DMS53 treated with DMSO at 0.1 percent for 48 hours (cell line): ENCODE measurements at regions not wholly inside any gene's neighbourhood (a gene's known extent, or its start where the extent isn't known, plus 50 kb on each side); places are given as distances from the start of the nearest gene placed in this dataset.
A peak's percentile ranks its signal among the peaks of the same experiment; 100 is the strongest.
"Not testable (repeated sequence)": the region's sequence is repeated elsewhere in the genome, so short reads cannot be mapped to it uniquely, and the experiment has no call there.

ENCODE experiments used
- DNase-seq: peaks from one replicate; lab custom pipeline; 2025; ENCODE audit not compliant: unreplicated experiment; lab: John Stamatoyannopoulos, UW

- DNase-seq = peak; percentile 24
Measured at GRCh38 chr9:24698881-24699518, 153.3 kb upstream of the IZUMO3 start.

GRCh38 chr9:24672336-24672735 is 126.6 kb upstream of the IZUMO3 start:
- DNase-seq = no peak

GRCh38 chr9:24657387-24657786 is 111.7 kb upstream of the IZUMO3 start:
- no peak for DNase-seq

- no peak for DNase-seq
Measured at GRCh38 chr9:24652181-24652580, 106.5 kb upstream of the IZUMO3 start.

GRCh38 chr9:24628809-24629208 is 83.1 kb upstream of the IZUMO3 start:
- not testable (repeated sequence) for DNase-seq

GRCh38 chr9:24625097-24625496 is 79.4 kb upstream of the IZUMO3 start:
- DNase-seq = no peak

- no peak for DNase-seq
Measured at GRCh38 chr9:24624481-24624880, 78.8 kb upstream of the IZUMO3 start.

- no peak for DNase-seq
Measured at GRCh38 chr9:24620741-24621140, 75.0 kb upstream of the IZUMO3 start.

- DNase-seq = peak; percentile 43
Measured at GRCh38 chr9:24616863-24617262, 71.2 kb upstream of the IZUMO3 start.

- DNase-seq = no peak
Measured at GRCh38 chr9:24614070-24614469, 68.4 kb upstream of the IZUMO3 start.

- no peak for DNase-seq
Measured at GRCh38 chr9:24608599-24608998, 62.9 kb upstream of the IZUMO3 start.

GRCh38 chr9:24602693-24603352 is 57.1 kb upstream of the IZUMO3 start:
- no peak for DNase-seq
